HG03575 (cell line): ENCODE measurements at regions not wholly inside any gene's neighbourhood (a gene's known extent, or its start where the extent isn't known, plus 50 kb on each side); places are given as distances from the start of the nearest gene placed in this dataset.

Source experiments
- ATAC-seq: cut with Tn5 transposase; IDR thresholded peaks from one replicate; pipeline ENCODE4 v1.9.1; 2021; ENCODE audit not compliant: unreplicated experiment, insufficient number of reproducible peaks, low FRiP score; ENCODE audit errors: extremely low read depth

DNA sequence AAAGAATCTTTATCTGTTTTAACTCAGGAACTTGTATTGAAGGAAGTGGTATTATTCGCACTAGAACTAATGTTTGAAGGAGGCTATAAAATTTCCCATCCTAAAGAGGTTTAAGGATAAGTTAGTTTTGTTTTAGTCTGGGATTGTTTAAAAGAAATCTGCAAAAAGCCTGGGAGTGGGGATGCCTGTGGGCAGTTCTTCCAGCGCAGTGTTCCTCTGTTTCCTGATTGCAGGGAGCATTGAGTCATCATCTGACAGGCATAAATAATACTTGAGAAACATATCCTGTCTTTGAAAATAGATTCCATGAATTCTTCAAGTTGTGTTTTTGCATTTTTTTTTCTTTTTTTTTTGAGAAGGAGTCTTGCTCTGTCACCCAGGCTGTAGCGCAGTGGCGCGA is 350.8 kb upstream of the PTBP2 start:
- no peak for ATAC-seq

DNA sequence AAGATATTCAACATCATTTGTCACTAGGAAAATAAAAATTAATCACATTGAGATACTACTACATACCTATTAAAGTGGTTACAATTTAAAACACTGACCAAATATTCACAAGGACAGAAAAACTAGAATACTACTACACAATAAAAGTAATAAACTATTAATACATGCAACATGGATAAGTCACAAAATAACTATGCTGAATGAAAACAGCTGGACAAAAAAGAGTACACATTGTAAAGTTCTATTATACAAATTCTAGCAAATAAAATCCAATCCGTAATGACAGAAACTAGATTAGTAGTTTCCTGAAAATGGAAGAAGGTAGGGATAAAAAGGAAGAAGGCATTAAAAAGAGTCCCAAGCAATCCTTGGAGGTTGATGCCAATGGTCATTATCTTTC is 348.7 kb upstream of the PTBP2 start:
- ATAC-seq: no peak

DNA sequence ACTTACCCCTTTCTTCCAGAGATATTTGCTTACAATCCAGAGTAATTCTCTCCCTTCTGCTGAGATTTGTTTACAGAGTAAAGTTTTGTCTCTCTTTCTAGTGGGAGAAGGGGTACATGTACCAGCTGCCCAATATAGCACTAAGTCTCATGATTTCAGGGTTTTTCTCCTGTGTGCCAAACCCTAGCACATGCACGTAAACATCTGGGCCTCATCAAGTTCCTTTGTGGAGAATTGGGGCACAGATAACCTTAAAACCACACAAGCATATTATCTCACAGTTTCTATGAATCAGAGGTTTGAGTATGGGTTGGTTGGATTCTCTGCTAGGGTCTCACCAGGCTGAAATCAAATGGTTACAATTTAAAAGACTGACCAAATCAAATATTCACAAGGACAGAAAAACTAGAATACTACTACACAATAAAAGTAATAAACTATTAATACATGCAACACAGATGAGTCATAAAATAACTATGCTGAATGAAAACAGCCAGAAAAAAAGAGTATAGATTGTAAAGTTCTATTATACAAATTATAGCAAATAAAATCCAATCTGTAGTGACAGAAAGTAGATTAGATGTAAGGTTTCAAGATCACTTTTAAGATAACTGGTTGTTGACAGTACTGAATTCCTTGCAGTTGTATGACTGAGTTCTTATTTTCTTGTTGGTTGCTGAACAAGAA is 347.4 kb upstream of the PTBP2 start:
- ATAC-seq: no peak

DNA sequence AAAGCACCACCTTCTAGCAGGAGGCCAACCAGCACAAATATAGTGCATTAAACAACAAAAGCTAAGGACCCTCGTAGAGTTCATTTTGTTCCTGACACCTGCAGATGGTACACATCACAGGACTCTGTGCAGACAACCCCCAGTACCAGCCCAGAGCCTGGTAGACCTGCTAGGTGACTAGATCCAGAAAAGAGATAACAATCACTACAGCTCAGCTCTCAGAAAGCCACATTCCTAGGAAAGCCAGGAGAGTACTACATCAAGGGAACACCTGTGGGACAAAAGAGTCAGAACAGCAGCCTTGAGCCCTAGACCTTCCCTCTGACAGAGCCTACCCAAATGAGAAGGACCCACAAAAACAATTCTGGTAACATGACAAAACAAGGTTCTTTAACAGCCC is 344.7 kb upstream of the PTBP2 start:
- ATAC-seq: no peak

DNA sequence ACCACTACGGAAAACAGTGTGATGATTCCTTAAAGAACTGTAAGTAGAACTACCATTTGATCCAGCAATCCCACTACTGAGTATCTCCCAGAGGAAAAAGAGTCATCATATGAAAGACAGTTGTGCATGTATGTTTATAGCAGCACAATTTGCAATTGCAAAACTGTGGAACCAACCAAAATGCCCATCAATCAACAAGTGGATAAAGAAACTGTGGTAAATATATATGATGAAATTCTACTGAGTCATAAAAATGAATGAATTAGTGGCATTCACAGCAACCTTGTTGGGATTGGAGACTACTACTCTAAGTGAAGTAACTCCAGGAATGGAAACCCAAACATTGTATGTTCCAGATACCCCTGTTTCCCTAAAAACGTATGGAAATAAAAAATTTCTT is 337.0 kb upstream of the PTBP2 start:
- no peak for ATAC-seq

DNA sequence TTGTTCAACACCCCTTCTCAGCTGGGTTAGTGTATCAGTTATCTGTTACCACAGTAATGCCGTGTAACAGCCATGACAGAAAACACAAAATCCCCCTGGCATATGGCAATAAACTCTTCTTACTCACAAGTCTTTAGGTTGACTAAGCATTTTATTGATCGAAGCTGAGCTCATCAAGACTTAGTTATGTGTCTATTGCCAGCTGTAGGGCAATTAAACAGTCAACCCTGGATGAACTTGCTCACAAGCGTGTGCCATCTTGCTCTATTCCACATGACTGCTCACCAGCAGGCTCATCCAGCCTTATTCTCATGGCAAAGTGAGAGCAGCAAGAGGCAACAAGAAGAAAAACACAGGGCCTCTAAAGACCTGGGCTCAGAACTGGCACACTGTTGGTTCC is 333.8 kb upstream of the PTBP2 start:
- no peak for ATAC-seq

DNA sequence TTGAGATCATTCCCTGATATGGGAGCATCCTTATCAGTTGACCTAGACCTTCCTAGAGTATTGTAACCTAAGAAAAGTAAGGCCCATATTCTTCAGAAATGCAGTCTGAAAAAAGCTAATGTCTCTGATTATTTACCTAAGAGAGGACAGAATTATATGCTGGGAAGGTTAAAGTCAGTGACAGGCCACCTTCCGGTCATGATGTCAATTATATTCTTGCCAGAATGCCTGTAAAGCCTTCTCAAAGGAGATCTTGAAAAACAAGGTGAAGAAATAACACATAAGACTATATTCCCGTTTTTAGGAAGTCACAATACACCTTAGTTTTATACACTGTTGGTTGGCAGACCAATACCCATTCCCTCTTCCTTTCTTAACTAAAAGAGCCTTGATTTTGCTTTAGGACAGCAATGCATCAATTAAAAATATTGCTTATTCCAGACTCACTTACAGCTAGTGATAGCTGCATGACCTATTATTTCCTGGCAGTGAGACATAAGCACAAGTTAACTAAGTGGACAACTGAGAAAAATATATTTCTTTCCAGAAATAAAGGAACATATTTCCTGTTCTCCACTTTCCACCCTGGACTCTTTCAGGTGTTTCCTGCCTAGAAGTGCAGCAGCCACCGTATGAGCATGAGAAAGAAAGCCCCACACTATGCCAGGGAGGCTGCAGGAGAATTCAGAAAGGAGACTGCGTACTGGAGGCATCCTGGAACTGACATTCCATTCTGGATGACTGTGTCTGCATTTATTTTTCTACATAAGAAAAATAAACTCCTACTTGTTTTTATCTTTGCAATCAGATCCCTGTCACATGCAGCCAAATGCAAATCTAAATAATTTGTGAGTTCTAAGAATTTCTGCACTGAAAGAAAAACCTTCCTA is 332.9 kb upstream of the PTBP2 start:
- ATAC-seq: no peak

DNA sequence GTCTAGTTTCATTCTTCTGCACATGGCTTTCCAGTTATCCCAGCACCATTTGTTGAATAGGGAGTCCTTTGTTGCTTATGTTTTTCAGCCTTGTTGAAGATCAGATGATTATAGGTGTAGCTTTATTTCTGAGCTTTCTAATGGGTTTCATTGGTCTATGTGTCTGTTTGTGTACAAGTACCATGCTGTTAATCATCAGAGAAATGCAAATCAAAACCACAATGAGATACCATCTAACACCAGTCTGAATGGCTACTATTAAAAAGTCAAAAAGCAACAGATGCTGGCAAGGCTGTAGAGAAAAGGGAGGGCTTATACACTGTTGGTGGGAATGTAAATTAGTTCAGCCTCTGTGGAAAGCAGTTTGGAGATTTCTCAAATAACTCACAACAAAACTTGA is 321.5 kb upstream of the PTBP2 start:
- no peak for ATAC-seq

DNA sequence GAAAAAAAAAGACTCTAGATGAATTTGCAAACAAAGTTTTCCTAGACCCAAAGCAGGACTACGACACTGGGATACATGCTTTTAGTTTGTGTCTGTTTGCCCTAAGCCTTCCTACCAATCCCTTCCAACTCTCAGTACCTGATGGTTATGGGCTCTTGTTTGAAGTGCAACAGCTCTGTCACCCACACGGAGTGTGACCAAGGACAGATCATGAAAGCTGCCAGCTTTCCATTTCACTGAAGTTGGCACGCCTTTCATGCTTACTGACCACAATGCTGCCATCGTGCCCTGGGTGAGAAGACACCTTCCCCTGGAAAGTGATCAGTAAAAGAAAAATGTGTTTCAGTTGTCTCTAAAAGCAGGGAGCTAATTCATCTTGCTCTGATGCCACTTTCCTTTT is 312.5 kb upstream of the PTBP2 start:
- ATAC-seq: no peak

DNA sequence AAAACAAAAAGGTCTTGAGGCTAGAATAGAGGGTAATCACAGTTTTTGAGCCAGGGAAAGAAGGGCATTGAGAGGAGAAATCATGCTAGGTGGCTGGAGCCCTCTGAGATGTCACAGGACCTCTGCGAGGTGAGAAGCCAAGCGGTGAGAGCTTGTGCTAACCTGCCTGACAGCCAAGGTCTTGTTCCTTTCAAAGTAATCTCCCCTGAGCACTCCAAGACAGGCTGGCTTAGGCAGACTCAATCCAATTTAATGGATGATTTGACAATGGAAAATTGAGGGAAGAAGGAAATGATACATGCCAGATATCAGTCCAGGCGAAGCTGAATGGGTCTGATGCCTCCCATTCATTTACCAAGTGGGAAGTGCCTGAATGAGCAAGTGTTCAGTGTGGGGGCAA is 311.9 kb upstream of the PTBP2 start:
- ATAC-seq: no peak

DNA sequence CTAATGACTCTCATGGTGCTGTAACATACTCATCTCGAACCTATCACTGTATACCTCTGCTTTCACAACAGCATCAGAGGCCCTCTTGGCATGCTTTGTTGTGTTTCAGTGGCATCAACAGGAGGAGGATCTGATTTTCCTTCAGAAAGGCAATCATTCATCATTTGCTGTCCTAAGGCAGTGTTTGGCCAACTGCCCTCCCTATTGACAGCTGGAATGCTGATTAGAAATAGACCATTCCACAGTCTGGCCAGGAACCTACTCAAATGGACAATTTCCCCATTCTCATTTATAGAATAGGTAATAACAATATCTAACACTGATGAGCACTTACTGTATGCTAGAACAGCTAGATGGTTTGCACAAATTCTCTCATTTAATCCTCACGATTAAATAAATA is 310.6 kb upstream of the PTBP2 start:
- no peak for ATAC-seq

DNA sequence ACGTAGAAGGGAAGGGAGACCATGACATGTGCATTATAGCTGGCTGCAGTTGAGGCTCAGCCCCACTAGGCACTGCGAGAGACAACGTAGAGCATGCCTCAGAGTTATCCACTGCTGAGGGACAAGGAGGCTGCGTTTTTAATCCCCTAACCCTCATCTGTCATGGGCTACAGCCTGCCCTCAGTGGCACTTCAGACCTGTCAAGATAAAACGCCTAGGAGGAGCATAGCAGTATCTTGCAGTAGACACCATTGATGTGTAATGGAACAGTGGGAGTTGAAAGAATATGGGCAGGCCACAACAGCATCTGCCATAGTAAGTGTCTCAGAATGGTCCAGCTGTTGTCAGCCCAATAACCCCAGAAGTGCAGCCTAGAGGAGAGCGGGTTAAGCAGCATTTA is 307.0 kb upstream of the PTBP2 start:
- no peak for ATAC-seq

DNA sequence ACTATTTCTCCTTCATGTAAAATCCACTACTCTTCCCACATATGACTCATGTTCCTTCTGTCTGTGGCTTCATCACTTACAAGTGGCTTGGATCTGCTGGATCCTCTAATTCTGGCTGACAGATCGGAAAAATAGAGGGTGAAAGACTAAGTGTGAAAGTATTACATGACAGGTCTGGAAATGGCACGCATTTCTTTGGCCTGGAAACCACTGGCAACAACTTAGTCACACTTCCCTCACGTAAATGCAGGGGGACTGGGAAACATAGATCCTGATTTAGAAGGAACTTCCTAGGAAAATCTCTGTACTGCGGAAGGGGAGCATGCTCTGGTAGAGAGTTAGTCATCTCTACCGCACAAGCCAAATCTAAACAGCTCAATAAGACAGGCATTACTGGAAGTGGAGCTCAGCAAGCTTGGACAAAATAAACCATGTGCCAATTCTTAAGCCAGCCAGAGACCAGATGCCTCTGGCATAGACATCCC is 305.4 kb upstream of the PTBP2 start:
- ATAC-seq: no peak

DNA sequence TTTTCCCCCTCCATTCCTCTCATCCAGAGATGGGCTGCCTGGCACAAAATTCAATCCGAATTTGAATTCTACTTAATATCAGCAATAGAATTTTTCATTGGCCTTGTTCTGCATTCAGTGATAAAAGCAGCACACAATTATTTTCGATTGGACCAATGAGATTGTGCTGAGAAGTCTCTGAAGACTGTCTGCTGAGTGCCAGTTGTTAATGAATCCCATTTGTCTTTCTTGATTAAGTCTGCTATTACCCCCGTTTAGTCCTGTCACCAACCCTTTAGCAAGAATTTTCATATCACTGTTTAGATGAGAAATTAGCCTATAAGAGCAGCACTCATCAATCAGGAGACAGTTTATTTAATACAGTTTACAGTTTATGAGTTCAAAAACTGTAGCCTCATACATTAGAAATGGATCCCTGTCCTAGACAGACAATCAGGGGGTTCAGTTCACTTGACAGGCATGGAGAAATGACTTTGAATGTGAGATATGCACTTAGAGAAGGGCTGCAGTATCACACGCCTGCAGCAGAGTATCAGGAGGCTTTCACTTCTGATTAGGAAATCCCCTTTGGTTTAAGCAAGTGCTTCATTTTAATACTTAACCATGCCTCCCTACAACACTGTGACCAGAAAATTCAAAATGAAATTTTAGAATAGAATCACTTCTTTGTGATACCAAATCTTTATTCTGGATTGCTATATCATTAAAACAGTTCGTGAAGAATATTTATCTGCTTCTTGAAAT is 304.7 kb upstream of the PTBP2 start:
- peak; percentile 90 for ATAC-seq

DNA sequence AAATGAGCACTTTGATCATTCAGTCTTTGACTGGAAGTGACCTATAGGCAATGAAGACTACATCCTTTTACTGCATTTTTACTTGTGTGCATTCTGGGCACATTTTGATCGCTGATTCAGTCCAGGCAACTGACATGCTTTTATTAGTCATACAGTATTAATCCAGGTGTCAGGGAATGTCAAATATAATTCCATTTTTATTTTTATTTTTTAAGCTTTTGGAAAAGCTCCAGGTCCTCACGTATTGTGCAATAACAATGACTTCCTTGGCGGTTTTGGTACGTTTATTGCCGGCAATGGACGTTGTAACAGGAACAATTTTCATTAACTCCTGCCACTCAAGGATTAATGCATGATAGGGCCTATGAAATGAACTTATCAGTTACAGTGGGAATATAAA is 302.6 kb upstream of the PTBP2 start:
- no peak for ATAC-seq

DNA sequence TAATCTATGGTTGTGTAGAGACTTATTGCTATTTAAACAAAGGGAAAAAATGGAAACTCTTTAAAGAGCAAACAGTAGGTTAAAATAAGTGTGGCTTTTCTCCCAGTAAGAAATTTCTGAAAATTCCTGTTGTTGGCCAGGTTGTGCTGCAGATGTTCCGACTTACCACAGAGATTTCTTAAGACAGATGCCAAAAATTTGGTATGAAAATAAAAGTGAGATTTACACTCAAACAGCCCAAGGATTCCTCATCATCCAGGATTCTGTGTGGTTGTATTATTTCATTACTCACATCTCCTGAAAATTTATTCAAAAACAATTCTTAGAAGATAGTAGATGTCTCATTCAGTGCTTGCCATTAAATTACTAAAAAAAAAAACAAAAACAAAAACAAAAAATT is 296.7 kb upstream of the PTBP2 start:
- no peak for ATAC-seq

DNA sequence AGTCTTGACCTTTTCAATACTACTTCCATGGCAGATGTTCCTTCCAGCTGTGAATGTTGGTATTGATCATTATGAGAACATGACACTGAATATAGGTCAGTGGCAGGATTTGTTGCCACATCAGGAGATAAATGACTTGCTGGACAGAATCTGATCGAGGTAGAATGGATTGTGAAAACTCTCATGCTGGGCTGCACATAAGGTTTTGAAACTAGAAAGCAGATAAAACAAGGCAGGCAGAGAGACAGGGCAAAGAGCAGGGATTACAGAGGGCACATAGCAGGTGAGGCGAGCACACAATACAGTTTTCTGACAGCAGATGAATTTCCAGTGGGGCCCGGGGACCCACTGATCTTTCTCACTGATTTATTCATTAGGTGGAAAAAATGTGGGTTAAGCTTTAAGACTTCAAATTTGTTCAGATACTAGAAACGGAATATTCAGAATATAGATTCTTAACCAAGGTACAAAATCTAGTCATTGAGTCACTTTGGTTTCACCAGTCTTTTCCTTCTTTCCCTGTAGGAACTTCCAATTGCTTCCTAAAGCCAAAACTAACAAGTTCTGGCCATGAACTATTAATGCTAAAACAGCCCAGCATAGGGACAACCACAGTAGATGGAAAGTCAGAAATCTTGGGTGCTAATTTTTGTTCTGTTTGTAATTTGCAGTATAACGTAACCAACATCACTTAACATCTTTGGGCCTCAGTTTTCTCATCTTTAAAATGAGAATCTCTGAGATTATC is 296.0 kb upstream of the PTBP2 start:
- no peak for ATAC-seq

DNA sequence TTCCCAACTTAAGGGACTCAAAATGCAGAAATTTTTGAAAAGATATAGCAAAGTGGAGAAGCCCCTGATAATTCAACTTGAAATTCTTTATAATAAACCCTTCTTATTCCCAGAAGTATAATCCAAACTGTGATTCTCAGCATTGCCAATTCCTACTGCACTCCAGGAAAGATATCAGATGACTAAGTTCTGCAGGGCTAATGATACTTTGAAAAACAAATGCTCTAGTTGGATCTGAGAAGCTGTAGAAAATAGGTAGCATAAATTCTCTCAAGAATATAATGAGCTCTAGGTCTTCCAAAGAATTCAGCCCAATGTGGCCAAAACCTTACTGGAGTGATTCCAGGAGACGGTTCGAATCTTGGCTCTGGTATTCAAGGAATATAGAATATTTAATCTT is 294.0 kb upstream of the PTBP2 start:
- ATAC-seq: no peak

DNA sequence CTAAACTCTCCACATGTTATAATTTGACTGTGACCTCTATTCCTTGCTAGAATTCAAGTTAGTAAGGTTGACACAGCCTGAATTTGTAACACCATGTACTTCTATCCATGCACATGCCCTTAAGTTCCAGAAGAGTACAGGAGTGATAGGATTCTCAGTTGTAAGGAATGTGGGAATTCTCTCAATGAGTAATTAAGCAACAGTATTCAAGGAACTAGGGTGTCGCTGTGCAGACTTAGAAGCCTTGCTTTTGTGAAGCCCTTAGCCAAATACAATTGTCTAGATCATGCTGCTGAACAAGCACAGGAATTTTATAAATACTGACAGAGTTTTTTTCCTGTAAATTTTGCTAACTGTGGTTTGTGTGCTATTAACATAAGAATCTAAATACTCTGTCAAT is 276.3 kb upstream of the PTBP2 start:
- ATAC-seq: no peak
